SIG-M5 treated with dmso at 0.1 percent for 504 hours (cell line): ENCODE measurements at regions not wholly inside any gene's neighbourhood (a gene's known extent, or its start where the extent isn't known, plus 50 kb on each side); places are given as distances from the start of the nearest gene placed in this dataset.

Experiments used
- DNase-seq: peaks from one replicate; lab custom pipeline; 2025; ENCODE audit not compliant: unreplicated experiment; lab: John Stamatoyannopoulos, UW

GRCh38 chr11:113581713-113582112, 106.5 kb upstream of the DRD2 start:
- no peak for DNase-seq

- DNase-seq: no peak
Observed at GRCh38 chr11:113579292-113579940, 104.2 kb upstream of the DRD2 start.

GRCh38 chr11:113578715-113579250, 103.6 kb upstream of the DRD2 start:
- DNase-seq: no peak

- DNase-seq: no peak
Observed at GRCh38 chr11:113578033-113578380, 102.8 kb upstream of the DRD2 start.

GRCh38 chr11:113577356-113578032, 102.3 kb upstream of the DRD2 start:
- no peak for DNase-seq

GRCh38 chr11:113574586-113574985, 99.4 kb upstream of the DRD2 start:
- DNase-seq: no peak

DNA sequence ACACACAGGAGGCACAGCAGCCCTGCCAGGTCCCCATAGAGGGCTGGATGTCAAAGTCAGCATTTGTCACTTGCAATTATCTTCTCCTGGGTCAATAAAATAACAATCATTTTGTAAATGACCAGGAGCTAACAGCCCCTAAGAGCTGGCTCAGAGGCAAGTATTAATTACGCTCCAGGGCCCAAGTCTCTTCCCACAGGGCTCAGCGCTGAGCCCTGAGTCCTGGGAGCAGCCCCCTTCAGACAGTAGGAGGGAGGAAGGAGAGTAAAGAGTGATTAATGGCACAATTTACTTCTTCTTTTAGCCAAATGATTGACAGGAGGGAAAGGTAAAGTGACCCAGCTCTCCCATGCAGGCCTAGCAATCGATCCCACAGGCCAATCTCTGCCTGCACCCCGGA, 99.0 kb upstream of the DRD2 start:
- no peak for DNase-seq

GRCh38 chr11:113572136-113572735, 97.0 kb upstream of the DRD2 start:
- DNase-seq: no peak

DNA sequence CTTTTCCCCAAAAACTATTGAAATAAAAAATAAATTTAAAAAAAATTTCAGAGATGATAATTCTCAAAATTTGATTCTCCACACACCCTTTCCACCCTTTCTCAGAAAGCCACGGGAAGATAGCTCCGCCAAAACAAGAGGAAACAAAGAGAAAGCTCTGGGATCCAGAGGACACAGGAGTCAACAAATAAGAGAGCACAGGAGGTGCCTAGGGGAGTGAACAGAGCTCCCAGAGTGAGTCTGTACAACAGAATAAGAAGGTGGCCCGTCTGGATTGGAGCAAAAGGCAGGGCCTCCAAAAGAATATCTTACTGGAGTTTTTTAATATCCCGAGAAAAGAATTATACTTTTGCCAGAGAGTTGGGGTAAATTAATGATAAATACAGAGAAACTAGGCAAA, 96.3 kb upstream of the DRD2 start:
- DNase-seq: no peak

DNA sequence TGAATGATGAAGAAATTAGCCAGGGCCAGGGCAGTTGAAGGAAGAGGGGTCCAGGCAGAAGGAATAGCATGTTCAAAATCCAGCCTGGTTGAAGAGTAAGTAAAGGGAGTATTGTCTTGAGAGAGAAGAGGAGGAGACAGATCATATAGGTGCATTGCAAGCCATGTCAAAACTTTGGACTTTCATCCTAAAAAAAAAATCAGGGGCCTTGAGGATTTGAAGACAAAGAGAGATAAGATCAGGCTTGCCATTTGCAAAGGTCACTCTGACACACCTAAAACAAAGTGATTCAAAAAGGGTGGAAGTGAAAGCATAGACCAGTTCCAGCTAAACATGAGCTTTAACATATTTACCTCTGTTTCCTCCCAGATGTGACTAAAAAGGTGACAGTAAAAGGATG, 95.7 kb upstream of the DRD2 start:
- DNase-seq: no peak

GRCh38 chr11:113569391-113569790, 94.2 kb upstream of the DRD2 start:
- no peak for DNase-seq

DNA sequence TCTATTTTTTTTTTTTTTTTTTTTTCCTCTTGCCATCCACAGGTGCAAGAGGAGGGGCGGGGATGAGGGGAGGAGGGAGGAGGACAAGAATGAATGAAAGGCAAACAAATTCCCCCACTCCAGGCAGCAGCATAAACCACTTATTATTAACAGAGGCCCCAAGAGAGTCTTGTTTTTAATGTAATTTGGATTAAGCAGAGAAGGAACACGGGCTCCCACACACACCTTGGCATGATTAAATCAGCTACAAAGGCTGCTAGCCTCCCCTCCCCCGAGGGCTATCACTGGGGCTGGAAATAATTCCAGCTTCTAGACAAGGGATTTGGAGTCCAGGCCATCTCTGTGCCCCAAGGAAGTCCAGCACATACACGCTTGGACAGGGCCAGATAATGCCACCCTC, 93.4 kb upstream of the DRD2 start:
- no peak for DNase-seq

DNA sequence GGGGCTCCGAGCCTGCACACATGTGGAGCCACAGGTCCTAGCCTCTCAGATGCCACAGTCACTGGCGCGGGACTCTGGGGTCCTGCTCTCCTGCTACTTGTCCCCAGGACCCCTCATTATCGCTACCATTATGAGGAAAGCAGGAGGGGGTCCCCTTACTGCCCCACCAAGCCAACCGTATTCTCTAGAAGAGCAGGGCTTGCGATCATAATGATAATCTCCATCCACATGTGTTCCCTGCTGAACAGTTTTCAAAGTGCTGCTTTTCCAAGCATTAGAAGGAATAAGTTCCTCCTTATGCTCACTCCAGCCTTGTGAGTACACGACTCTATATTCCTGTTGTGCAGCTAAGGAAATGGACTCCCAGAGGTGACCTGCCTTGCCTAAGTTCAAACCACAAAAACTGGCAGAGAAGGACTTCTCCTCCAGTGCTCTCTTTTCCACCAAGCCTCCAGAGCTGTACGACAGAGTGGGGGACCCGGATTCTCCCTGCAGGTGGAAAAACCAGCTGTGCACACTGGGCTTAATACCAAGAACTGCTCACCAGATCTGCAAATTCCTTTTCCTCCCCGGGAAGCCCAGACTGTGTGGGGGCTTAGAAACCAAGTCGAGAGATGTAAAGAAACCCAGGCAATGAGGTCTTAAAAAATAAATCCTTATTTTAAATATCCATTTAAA, 92.8 kb upstream of the DRD2 start:
- DNase-seq: no peak

GRCh38 chr11:113567097-113567496, 91.9 kb upstream of the DRD2 start:
- DNase-seq: no peak

DNA sequence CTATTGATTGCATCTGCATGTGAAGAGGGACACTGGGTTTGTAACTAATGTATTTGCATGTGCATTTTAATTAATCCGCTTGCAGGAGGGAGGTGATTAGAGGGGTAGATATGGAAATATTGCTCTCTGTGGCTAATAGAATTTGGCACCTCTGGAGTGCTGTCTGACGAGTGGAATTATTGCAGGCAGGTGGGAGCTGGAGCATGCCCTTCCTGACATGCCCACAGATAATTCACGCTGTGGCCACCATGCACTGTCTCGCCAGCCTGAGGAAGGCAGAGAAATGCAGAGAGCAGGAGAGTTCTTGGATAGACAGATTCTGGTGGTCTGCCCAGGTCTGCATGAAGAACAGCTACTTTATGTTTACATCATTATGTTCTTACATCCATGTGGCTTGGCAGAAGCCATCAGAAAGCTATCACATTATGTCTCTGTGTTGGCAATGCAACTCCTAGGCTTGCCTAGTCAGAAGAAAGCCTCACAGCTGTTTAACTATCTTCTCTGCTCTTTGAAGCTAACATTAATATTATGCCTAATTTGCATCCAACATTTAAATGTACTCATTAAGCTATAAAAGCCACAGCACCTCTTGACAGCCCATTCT, 89.4 kb upstream of the DRD2 start:
- DNase-seq: no peak

DNA sequence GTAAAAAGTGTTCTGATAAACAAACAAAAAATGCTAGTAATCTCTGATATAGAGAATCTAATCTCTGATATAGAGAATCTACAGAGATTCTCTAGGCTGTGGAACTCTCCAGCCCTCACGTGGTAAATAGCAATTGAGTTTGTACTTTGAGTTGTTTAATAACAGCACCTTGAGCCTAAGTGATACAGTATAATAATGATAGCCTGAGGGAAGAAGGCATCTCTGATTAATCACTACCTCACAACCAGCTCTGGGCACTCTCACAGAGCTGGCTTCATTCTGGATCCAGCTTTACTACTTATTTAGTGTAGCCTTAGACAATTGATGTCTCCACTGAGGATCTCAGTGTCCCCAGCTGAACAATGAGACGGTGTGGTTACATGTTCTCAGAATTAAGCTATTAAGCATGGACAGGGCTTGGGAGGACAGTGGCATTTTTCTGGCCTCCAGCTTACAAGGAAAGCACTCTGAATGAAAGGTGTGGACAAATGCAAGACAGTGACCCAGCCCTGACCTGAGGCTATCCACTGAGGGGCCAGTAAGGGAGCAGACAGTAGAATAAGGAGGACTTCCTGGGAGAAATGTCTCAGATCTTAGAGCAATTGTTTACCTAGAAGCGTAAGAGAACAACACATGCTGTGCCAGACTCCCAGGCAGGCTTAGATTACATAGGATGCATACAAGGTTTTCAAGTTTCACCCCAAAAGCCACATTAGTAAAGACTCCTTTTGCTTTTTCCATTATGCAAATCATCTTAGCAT, 88.7 kb upstream of the DRD2 start:
- DNase-seq: no peak

GRCh38 chr11:113562981-113563461, 87.8 kb upstream of the DRD2 start:
- DNase-seq: no peak

DNA sequence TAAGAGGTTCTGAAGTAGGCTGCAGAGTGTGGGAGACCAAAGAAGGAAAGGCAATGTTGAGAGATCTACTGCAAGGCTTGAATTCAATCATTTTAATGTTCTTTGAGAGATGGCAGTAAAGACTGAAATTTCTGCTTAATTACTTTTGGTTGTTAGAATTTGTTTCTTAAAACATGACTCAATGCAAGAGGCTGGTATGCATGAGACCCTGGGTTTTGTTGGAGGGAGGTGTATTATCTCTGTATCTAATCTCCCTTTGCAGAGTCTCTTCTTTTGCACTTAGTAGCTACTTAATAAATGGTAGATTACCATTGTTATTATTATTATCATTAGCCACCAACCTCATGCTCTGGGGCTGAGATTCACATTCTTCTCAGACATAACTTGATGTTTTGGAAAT, 87.4 kb upstream of the DRD2 start:
- DNase-seq: no peak

DNA sequence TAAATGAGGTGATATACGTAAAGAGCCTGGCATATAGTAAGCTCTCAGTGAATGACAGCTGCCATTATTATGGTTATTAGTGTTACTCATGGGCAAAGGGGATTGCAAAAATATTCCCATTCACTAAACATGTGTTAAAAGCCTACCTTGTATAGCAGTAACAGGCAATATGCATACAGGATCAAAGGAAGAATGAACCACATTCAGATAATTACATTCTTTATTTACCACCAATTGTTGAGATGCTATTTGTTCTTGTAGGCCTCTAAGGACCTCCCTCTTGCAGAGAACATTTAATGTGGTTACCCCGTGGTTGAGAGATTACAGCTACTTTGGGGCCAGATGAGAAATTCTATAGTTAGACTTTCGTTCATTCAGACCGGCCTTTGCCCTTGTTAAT, 82.7 kb upstream of the DRD2 start:
- DNase-seq: no peak

DNA sequence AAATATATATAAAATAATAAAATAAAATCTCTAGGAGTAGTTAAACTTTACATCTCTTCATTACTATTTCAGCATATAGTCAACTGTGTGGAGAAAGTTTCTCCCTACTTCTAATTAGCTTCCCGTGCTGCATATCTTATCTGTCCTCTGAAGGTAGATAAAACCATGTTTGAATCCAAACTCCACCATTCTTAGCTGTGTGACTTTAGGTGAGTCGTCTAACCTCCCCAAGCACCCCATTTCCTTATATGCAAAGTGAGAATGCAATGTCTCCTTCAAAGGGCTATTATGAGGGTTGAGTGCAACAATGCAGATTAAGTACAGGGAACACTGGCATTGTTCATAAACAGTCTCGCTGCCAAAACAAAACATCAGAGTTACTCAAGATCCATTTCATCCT, 80.8 kb upstream of the DRD2 start:
- no peak for DNase-seq
